Tibial nerve (tissue), 4 donors: ENCODE measurements at regions not wholly inside any gene's neighbourhood (a gene's known extent, or its start where the extent isn't known, plus 50 kb on each side); places are given as distances from the start of the nearest gene placed in this dataset.

ENCODE experiments used
- CTCF ChIP-seq, 5 experiments: fragments of 200-600 bp in 3 of 5; fragments of 450-650 bp in 2 of 5; sonication (generic) in 3 of 5; IDR thresholded peaks; one replicate each; pipeline ENCODE4 v1.5.1; 2016 to 2019; ENCODE audit warnings: antibody characterized with exemption in 5 of 5, mild to moderate bottlenecking in 3 of 5, moderate library complexity in 2 of 5
- EP300 ChIP-seq, 2 donors: sonication (generic); formaldehyde crosslinking; IDR thresholded peaks; one replicate each; pipeline ENCODE4 v1.6.1; 2017; ENCODE audit warnings: antibody characterized with exemption in 2 of 2, mild to moderate bottlenecking in 1 of 2

- TF ChIP-seq CTCF (IDR thresholded peaks at IDR 0.05): no peak
- TF ChIP-seq EP300 (IDR thresholded peaks at IDR 0.05): no peak
Measured at GRCh38 chr10:45091968-45092367, 91.2 kb downstream of the ZNF22 start.
